ENCODE measurements at regions not wholly inside any gene's neighbourhood (a gene's known extent, or its start where the extent isn't known, plus 50 kb on each side); places are given as distances from the start of the nearest gene placed in this dataset.

DNA sequence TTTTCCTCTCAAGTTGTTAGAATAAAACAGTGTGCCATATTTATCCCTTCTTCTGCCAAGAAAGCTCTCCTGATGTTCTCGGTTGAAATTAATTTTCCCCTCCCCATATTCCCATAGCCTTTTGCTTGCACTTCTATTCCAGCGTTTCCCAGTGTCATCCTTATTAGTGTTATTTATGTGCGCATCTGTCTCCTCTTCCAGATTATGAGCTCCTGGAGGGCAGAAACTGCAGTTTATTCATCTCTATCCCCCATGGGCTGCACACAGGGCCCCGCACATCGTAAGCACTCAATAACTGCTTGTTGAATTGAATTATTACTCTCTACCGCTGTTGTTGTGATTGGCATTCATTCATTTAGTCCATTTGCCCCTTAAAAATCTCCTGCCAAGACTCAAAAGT is 149.4 kb downstream of the SOX3 start:
- TF ChIP-seq ZNF331 (CRISPR knock-in tag; IDR thresholded peaks at IDR 0.05; ENCODE audit: low read depth) = no peak
- no peak for TF ChIP-seq POLR2AphosphoS5 (IDR thresholded peaks at IDR 0.05; ENCODE audit: low read depth)
- no peak for TF ChIP-seq EZH2 (IDR thresholded peaks at IDR 0.05; ENCODE audit: low read depth, unreplicated experiment)
- no peak for TF ChIP-seq CTCF (conservative IDR thresholded peaks at IDR 0.05; ENCODE audit: low read depth in 2 of 2)

All from GM23338 (cell line).